Astrocyte (in vitro differentiated cells and primary cell): ENCODE measurements at regions not wholly inside any gene's neighbourhood (a gene's known extent, or its start where the extent isn't known, plus 50 kb on each side); places are given as distances from the start of the nearest gene placed in this dataset.

ENCODE experiments used
- EZH2 ChIP-seq: IDR thresholded peaks from 2 replicates; pipeline ENCODE4 v1.6.1; 2012; ENCODE audit warnings: mild to moderate bottlenecking, low read length, inconsistent platforms; ENCODE audit not compliant: insufficient read depth
- TF ChIP-seq, protein P1 (sequence below): IDR thresholded peaks from 2 replicates; pipeline ENCODE4 v1.5.1; 2011; ENCODE audit warnings: low read depth, mild to moderate bottlenecking, inconsistent platforms, low read length, moderate library complexity; ENCODE audit not compliant: insufficient read depth

DNA sequence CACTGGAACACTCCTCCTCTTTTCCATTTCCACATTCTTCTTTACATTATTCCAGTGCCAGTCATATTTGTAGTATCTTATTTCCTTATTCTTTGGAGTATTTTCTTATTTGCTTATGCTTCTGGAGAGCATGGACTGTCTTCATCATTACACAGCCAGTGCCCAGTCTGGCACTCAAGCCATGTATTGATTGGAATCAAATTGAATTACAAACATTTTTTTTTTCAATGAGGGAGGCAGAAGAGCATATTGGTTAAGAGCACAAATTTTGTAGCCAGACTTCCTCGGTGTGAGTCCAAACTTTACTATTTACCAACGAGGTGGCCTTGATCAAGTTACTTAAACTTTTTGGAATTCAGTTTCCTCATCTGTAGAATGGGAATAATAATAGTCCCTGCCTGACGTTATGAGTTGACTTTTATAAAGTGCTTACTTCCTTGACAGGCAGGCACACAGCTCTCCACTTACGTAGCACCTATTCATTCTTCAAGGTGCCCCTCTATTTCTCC is 186.6 kb upstream of the BCL6 start:
- TF ChIP-seq, protein P1, sequence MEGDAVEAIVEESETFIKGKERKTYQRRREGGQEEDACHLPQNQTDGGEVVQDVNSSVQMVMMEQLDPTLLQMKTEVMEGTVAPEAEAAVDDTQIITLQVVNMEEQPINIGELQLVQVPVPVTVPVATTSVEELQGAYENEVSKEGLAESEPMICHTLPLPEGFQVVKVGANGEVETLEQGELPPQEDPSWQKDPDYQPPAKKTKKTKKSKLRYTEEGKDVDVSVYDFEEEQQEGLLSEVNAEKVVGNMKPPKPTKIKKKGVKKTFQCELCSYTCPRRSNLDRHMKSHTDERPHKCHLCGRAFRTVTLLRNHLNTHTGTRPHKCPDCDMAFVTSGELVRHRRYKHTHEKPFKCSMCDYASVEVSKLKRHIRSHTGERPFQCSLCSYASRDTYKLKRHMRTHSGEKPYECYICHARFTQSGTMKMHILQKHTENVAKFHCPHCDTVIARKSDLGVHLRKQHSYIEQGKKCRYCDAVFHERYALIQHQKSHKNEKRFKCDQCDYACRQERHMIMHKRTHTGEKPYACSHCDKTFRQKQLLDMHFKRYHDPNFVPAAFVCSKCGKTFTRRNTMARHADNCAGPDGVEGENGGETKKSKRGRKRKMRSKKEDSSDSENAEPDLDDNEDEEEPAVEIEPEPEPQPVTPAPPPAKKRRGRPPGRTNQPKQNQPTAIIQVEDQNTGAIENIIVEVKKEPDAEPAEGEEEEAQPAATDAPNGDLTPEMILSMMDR = no peak
- no peak for TF ChIP-seq EZH2
